ENCODE measurements at regions not wholly inside any gene's neighbourhood (a gene's known extent, or its start where the extent isn't known, plus 50 kb on each side); places are given as distances from the start of the nearest gene placed in this dataset.

DNA sequence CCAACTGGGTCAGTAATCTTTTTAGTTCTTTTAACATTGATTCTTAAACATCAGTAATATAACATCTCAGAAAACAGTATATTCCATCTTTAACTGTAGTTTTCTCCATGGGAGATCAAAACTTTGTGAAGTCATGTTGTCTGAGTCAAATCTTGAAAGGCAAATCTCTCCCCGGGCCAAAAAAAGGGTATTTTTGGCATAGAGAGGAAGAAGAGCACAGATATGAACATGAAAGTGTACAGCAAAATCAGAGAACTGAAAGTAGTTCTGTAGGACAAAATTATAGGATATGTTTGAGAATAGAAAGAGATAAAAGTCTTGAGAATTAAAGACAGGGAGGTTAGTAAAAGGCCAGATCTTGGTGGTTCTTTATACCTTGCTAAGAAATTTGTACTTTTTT lies 176.4 kb upstream of the GYPA start:
- DNase-seq, result no peak
- Mint-ChIP-seq H3K4me1 (no peaks in the 10 kb centered on the region), H3K27me3 (peaks cover 0 to 4% (median 2%) of the 10 kb centered on the region in 5 donors), H3K9me3 (peaks cover 11 to 38% (median 19%) of the 10 kb centered on the region in 9 donors), H3K27ac (no peak overlapping the region), H3K4me3 (no peak overlapping the region), H3K36me3 (peaks cover 0 to 18% (median 6%) of the 10 kb centered on the region in 3 donors)
- no peak for ATAC-seq
- POLR2A ChIA-PET, result no interaction called here

DNA sequence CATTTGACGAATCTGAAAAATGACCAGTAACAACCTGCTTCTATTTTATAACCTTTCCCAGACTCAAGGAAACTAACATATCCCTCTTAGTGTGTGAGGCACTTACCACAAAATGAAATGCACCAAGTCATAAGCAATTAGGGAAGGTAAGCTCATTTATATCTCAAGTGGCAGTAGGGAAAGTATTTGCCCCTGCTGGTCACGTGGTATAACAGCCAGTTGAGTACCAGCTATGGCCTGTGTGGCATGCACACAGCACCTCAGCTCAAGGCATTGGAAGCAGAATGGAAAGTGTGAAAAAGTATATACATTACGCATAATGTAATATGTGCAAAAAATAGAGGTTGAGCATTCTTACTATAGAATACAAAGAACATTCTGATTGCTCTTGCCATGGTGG lies 178.3 kb upstream of the GYPA start:
- ATAC-seq (no peak), DNase-seq (no peak)
- peaks cover 0 to 3% (median 2%) of the 10 kb centered on the region in 5 donors for H3K27me3 Mint-ChIP-seq
- H3K27ac Mint-ChIP-seq, result no peak overlapping the region
- H3K4me1 Mint-ChIP-seq, result no peaks in the 10 kb centered on the region
- H3K36me3 Mint-ChIP-seq, result peaks cover 0 to 18% (median 4%) of the 10 kb centered on the region in 3 donors
- POLR2A ChIA-PET, result no interaction called here
- H3K4me3 Mint-ChIP-seq, result no peak overlapping the region
- peaks cover 11 to 30% (median 17%) of the 10 kb centered on the region in 9 donors for H3K9me3 Mint-ChIP-seq

DNA sequence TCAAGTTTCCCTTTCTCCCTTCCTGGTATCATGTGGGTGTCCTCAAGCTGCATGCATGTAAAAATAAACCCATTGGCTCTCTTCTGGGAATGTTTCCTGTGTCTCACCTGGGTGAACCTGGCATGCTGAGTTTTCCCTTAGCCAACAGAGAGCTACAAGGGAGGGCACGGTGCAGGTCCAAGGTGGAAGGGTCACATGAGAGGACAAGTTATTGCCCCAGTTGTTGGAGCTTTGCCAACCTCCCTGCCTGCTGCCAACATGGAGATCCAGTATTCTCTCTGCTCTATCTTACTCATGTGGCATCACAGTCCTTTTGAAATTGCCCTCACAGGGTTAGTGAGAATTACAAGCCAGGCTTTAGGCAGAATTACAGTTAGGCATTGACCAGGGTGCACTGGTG lies 196.1 kb upstream of the GYPA start:
- H3K36me3 Mint-ChIP-seq, result no peaks in the 10 kb centered on the region
- no peak overlapping the region for H3K27ac Mint-ChIP-seq
- no peak for ATAC-seq
- H3K4me3 Mint-ChIP-seq, result no peak overlapping the region
- POLR2A ChIA-PET, result no interaction called here
- H3K4me1 Mint-ChIP-seq, result peaks cover 0 to 2% (median 0%) of the 10 kb centered on the region in 4 donors
- H3K9me3 Mint-ChIP-seq, result peaks cover 0 to 16% (median 0%) of the 10 kb centered on the region in 9 donors
- DNase-seq, result no peak
- H3K27me3 Mint-ChIP-seq, result peaks cover 0 to 9% (median 0%) of the 10 kb centered on the region in 5 donors

DNA sequence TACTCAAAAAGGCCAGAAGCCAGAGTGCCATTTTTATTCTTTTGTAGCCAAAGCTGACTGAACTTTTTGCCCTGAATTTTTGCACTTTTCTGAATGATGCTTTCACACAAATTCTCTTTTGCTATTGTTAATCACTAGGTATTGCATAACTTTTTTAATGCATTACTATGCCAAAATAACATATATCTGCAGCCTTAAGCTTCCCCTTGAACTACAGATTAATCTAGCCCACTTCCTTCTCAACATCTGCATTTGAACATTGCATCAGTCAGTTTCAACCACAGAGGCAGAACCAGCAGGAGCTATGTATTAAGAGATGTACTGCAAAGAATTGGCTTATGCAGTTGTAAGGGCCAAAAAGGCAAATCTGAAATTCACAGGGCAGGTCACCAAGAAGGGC lies 197.6 kb upstream of the GYPA start:
- Mint-ChIP-seq H3K9me3 (peaks cover 0 to 16% (median 0%) of the 10 kb centered on the region in 9 donors), H3K27ac (no peak overlapping the region), H3K4me1 (peaks cover 0 to 2% (median 0%) of the 10 kb centered on the region in 4 donors), H3K4me3 (no peak overlapping the region), H3K36me3 (no peaks in the 10 kb centered on the region), H3K27me3 (peaks cover 0 to 9% (median 0%) of the 10 kb centered on the region in 5 donors)
- no peak for ATAC-seq
- POLR2A ChIA-PET, result no interaction called here
- no peak for DNase-seq

DNA sequence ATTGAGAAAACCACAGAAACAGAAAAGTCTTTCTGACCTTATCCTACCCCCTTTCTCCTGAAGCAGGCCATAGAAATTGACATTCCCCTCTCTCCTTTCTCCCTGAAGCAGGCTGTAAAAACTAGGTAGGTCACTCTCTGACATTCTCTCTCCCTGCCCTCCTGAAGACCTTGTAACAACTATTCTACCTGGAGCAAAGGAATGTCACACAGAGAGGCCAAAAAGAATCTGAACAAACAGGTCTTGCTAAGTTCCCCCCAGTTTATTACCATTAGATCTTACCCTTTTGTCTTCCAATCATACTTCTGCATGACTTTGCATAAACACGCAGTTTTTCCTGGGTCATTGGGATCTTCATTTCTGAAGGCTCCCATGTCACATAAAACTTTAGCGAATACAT lies 198.3 kb upstream of the GYPA start:
- Mint-ChIP-seq H3K4me3 (no peak overlapping the region), H3K27me3 (peaks cover 0 to 9% (median 0%) of the 10 kb centered on the region in 5 donors), H3K36me3 (no peaks in the 10 kb centered on the region), H3K9me3 (peaks cover 0 to 16% (median 0%) of the 10 kb centered on the region in 9 donors), H3K27ac (no peak overlapping the region), H3K4me1 (peaks cover 0 to 2% (median 0%) of the 10 kb centered on the region in 4 donors)
- ATAC-seq (no peak), DNase-seq (no peak)
- POLR2A ChIA-PET, result no interaction called here

DNA sequence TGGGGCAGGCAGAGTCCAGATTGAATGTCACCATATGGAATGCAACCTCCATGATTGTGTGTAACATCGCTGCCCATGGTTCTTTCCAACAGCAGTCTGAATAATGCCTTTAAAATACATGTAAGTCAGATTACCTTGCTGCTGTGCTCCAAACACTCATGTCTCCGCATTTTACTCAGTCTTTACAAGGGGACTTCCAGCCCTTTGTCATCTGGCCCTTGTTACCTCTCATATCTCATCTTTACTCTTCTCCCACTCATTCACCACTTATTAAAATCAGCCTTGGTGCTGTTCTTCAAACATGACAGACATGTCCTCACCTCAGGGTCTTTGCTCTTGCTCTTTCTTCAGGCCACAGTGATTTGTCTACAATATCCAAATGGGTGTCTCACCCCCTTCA lies 200.4 kb upstream of the GYPA start:
- POLR2A ChIA-PET, result no interaction called here
- DNase-seq (no peak), ATAC-seq (no peak)
- Mint-ChIP-seq H3K9me3 (peaks cover 0 to 16% (median 0%) of the 10 kb centered on the region in 9 donors), H3K4me3 (no peak overlapping the region), H3K36me3 (no peaks in the 10 kb centered on the region), H3K27me3 (peaks cover 0 to 9% (median 0%) of the 10 kb centered on the region in 5 donors), H3K27ac (no peak overlapping the region), H3K4me1 (peaks cover 0 to 2% (median 0%) of the 10 kb centered on the region in 4 donors)

DNA sequence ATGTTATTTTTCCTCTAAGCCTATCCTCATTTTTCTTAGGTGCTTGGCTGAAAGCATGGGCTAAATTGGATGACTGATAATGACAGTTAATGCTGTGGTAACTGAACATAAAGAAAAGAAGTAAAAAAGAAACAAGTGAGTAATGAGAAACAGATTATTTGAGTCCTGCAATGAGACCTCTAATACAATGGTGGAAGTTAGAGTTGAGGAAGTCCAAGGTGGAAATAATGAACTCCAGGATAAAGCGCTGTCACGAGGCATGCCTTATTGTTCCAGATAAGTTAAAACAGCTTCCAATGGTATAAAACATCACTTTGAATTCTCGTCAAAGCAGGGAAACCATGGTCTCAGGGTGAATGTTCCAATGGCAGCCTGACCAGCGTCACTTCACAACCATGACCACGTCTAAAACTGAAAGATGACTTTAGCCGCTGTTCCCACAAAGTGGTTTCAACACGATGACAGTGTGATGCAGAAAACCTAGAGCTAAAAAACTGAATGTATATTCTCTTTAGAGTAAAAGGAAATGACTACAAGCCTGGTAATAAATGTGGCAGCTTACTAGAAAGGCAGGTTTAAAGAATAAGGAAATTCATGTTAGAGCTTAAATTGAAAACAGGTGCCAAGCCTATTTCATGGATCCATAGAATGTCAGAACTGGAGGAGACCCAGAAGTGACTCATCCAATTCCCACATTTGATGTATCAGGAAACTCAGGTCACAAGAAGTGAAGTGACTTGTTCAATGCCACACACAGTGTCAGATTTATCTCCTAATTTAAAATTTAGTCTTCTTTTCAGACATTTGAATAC lies 202.6 kb upstream of the GYPA start:
- H3K9me3 Mint-ChIP-seq, result peaks cover 0 to 16% (median 0%) of the 10 kb centered on the region in 9 donors
- no peak overlapping the region for H3K4me3 Mint-ChIP-seq
- H3K4me1 Mint-ChIP-seq, result no peaks in the 10 kb centered on the region
- H3K27ac Mint-ChIP-seq, result peak overlapping the region in 1 of 10 donors; percentile 22
- H3K27me3 Mint-ChIP-seq, result peaks cover 0 to 6% (median 0%) of the 10 kb centered on the region in 5 donors
- DNase-seq, result no peak
- POLR2A ChIA-PET, result no interaction called here
- no peak for ATAC-seq
- no peaks in the 10 kb centered on the region for H3K36me3 Mint-ChIP-seq

DNA sequence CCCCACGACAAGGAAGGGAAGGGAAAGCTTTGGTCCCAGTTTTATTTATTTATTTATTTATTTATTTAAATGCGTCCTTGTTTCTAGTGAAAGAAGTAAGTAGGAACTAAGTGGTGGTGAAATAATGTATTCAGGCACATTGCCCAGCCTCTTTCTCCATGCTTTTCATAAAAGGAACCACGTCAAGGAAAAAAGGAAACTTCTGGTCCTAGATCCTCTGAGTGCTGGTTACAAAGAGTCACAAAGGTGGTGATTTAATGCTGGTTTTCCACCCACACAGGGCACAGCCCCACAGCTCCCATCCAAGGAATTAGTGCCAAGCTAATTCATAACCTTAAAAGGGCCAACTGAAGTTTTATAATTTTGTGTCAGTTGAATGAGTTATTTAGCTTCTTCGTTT lies 206.6 kb upstream of the GYPA start:
- ATAC-seq (no peak), DNase-seq (no peak)
- no peaks in the 10 kb centered on the region for H3K36me3 Mint-ChIP-seq
- H3K27me3 Mint-ChIP-seq, result no peaks in the 10 kb centered on the region
- H3K4me1 Mint-ChIP-seq, result no peaks in the 10 kb centered on the region
- POLR2A ChIA-PET, result no interaction called here
- H3K4me3 Mint-ChIP-seq, result no peak overlapping the region
- H3K27ac Mint-ChIP-seq, result no peak overlapping the region
- H3K9me3 Mint-ChIP-seq, result no peaks in the 10 kb centered on the region

DNA sequence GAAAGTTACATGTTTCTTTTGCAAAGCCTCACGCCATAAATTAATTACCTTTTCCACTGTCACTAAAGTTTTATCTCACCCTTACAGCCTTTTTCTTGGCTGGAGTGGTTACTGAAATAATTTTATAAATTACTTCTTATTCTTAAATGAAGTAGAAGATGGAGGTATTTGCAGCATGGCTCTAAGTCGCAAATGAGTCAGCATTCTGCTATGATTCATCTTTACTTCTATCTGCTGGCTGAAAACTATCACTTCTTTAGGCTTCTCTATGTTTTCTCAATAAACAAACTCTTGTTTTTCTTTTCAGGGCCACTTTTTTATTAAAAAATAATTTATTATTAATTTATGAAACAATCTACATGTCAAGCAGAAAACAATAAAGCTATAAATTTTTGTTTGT lies 210.2 kb upstream of the GYPA start:
- no peak overlapping the region for H3K27ac Mint-ChIP-seq
- no peak overlapping the region for H3K4me3 Mint-ChIP-seq
- POLR2A ChIA-PET, result no interaction called here
- no peaks in the 10 kb centered on the region for H3K9me3 Mint-ChIP-seq
- no peaks in the 10 kb centered on the region for H3K36me3 Mint-ChIP-seq
- H3K27me3 Mint-ChIP-seq, result peaks cover 2 to 11% (median 4%) of the 10 kb centered on the region in 5 donors
- no peaks in the 10 kb centered on the region for H3K4me1 Mint-ChIP-seq
- DNase-seq, result no peak
- ATAC-seq, result no peak

DNA sequence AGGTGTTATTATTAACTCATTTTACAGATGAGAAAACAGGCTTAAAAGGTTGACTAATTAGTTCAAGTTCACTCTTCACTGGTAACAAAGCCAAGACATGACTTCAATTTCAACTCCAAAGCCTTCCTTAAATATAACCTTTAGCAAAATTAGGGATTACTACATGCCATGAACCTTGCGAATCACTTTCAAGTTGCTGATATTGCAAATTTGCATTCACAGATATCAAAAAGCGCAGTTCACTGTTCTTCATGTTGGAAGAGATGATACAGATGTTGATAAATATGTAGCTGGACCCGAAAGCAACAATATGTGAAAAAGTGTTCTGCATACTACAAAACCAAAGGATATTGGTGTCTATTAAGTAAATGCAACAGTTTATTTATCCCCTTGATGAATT lies 210.8 kb upstream of the GYPA start:
- Mint-ChIP-seq H3K9me3 (no peaks in the 10 kb centered on the region), H3K27me3 (peaks cover 2 to 17% (median 8%) of the 10 kb centered on the region in 5 donors), H3K36me3 (no peaks in the 10 kb centered on the region), H3K27ac (no peak overlapping the region), H3K4me3 (no peak overlapping the region), H3K4me1 (peaks cover 0 to 1% (median 0%) of the 10 kb centered on the region in 4 donors)
- ATAC-seq, result no peak
- POLR2A ChIA-PET, result no interaction called here
- no peak for DNase-seq

DNA sequence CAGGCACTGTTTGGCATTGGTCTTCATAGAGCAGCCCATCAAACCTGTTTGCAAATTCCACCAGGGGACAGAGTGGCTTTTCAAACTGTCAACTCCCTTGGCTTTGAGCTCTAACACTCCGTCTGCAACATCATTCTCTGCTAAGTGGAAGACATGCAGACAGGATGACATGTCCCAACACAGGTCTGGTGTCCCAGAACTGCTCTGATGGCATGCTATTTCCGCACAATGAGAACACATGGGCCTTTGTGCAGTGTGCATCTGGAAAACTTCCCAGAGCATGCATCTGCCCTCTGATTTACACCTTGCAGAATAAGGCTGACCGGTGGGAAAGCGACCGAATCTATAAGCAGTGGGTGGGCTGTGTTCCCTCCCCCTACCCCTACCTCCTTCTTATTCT lies 212.8 kb upstream of the GYPA start:
- H3K27me3 Mint-ChIP-seq, result peaks cover 3 to 18% (median 8%) of the 10 kb centered on the region in 5 donors
- no peak for DNase-seq
- H3K9me3 Mint-ChIP-seq, result no peaks in the 10 kb centered on the region
- no peak for ATAC-seq
- H3K4me3 Mint-ChIP-seq, result no peak overlapping the region
- no peaks in the 10 kb centered on the region for H3K36me3 Mint-ChIP-seq
- no peak overlapping the region for H3K27ac Mint-ChIP-seq
- peaks cover 0 to 17% (median 0%) of the 10 kb centered on the region in 4 donors for H3K4me1 Mint-ChIP-seq
- POLR2A ChIA-PET, result no interaction called here

DNA sequence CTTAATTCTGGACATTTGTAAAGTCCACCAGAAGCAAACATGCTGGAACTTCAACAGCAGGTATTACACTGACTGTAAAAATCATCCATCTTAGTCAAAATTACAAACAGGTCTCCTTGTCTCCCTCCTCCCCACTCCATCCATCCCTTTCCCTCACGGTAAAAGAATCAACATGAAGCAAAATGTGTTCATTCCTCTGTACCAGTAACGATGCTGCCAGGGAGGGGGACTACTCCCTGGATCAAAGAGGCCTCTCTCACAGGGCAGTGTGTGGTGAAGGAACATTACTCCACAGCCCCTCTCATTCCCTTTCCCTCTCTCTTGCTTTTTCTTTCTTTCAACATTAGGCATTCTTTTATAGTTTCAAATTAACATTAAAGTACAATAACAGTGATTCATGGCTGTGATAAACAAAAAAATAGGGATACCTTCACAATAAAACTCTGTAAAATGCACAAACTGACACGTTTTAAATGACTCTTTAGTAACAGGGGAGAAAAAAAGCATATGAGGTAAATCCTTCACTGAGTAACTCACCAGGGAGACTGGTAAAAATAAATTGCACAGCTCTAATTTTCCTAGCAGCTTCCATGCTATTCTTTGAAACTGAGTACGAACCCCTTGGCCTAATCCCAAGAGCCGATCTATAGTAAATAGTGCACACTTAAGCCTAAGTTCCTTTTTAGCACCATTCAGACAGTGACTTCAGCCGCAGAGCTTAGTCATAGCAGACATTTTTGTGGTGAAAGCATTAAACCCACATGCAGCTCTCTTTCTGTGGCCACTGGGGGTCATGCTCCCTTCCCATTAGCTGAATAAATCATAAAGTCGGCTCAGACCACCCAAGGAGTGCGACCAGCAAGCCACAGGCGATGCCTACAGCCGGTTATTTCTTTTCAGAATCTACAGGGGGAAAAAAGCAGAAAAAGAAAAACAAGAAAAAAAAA lies 215.6 kb upstream of the GYPA start:
- Mint-ChIP-seq H3K4me3 (no peak overlapping the region), H3K36me3 (no peaks in the 10 kb centered on the region), H3K27ac (no peak overlapping the region), H3K4me1 (peaks cover 0 to 19% (median 0%) of the 10 kb centered on the region in 4 donors), H3K27me3 (peaks cover 5 to 32% (median 9%) of the 10 kb centered on the region in 5 donors), H3K9me3 (no peaks in the 10 kb centered on the region)
- ATAC-seq (no peak), DNase-seq (no peak)
- POLR2A ChIA-PET, result no interaction called here

DNA sequence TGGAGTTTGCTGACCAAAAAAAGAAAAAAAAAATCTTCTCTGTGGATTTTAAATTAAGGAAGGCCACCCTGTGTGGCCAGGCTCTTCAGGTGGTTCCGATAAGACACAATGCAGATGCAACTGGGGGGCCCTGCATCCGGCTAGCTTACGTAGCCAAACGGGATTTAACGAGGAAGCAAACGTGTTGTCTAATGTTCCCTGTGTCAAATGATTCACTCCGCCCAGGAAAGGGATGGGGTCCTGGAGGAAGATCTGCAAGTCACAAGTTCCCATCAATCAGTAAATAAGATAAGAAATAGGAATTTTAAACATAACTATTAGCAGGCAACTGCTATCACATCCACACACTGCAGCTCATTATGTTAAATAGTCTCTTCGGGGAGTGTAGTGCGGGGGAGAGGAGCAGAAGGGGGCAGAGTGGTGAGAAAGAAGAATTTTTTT lies 216.4 kb upstream of the GYPA start:
- no peaks in the 10 kb centered on the region for H3K36me3 Mint-ChIP-seq
- peaks cover 0 to 19% (median 0%) of the 10 kb centered on the region in 4 donors for H3K4me1 Mint-ChIP-seq
- POLR2A ChIA-PET, result no interaction called here
- no peak overlapping the region for H3K4me3 Mint-ChIP-seq
- DNase-seq (no peak), ATAC-seq (no peak)
- H3K27me3 Mint-ChIP-seq, result peaks cover 5 to 32% (median 11%) of the 10 kb centered on the region in 5 donors
- H3K27ac Mint-ChIP-seq, result no peak overlapping the region
- H3K9me3 Mint-ChIP-seq, result no peaks in the 10 kb centered on the region
